HFF-Myc (cell line): ENCODE measurements at regions not wholly inside any gene's neighbourhood (a gene's known extent, or its start where the extent isn't known, plus 50 kb on each side); places are given as distances from the start of the nearest gene placed in this dataset.

Source experiments
- DNase-seq: peaks from one replicate; pipeline ENCODE4 v3.0.0-alpha.2; 2011; ENCODE audit warnings: low read depth; ENCODE audit errors: extremely low read depth
- H3K4me3 ChIP-seq: replicated peaks from 2 replicates; pipeline ENCODE4 v1.5.1; 2011; ENCODE audit warnings: low read depth, mild to moderate bottlenecking, control low read depth, low read length
- CTCF ChIP-seq: IDR thresholded peaks from 2 replicates; pipeline ENCODE4 v1.5.1; 2012; ENCODE audit warnings: mild to moderate bottlenecking, low read depth, low read length, control low read depth; ENCODE audit errors: missing control alignments

- no peak for TF ChIP-seq CTCF
- no peak overlapping the region for H3K4me3 ChIP-seq
- DNase-seq, result no peak
These were observed 50.2 kb upstream of the SLC35C1 start for GRCh38 chr11:45754741-45755140.

GRCh38 chr11:45754261-45754709 is 50.7 kb upstream of the SLC35C1 start:
- DNase-seq, result no peak
- no peak for TF ChIP-seq CTCF

GRCh38 chr11:45752106-45752505 is 52.8 kb upstream of the SLC35C1 start:
- H3K4me3 ChIP-seq, result no peak overlapping the region
- DNase-seq, result no peak
- TF ChIP-seq CTCF, result no peak

More at GRCh38 chr11:45754261-45754709, 50.7 kb upstream of the SLC35C1 start:
- no peak overlapping the region for H3K4me3 ChIP-seq

GRCh38 chr11:45751430-45751829 is 53.5 kb upstream of the SLC35C1 start:
- H3K4me3 ChIP-seq, result no peak overlapping the region
- DNase-seq, result no peak
- TF ChIP-seq CTCF, result no peak

- TF ChIP-seq CTCF, result no peak
- no peak overlapping the region for H3K4me3 ChIP-seq
- DNase-seq, result no peak
These were observed 54.5 kb upstream of the SLC35C1 start for GRCh38 chr11:45750439-45750838.

- TF ChIP-seq CTCF, result no peak
- no peak overlapping the region for H3K4me3 ChIP-seq
- DNase-seq, result no peak
These were observed 56.1 kb upstream of the SLC35C1 start for GRCh38 chr11:45748801-45749200.
